B cell (primary cell): ENCODE measurements at regions not wholly inside any gene's neighbourhood (a gene's known extent, or its start where the extent isn't known, plus 50 kb on each side); places are given as distances from the start of the nearest gene placed in this dataset.

Source experiments
- CTCF ChIP-seq: fragments of 200-600 bp; IDR thresholded peaks from one replicate; pipeline ENCODE4 v1.8.0; 2022; ENCODE audit warnings: antibody characterized with exemption, mild to moderate bottlenecking
- EZH2 ChIP-seq: IDR thresholded peaks from 2 replicates; pipeline ENCODE4 v1.6.1; 2012; ENCODE audit warnings: borderline replicate concordance, low read depth, mild to moderate bottlenecking, moderate library complexity, low read length; ENCODE audit not compliant: insufficient read depth, poor library complexity, severe bottlenecking

GRCh38 chr22:23514322-23515038 is 65.6 kb downstream of the IGLL1 start:
- TF ChIP-seq CTCF = no peak
- TF ChIP-seq EZH2 = no peak
